Hypothalamus (tissue), 51 donors: ENCODE measurements at regions not wholly inside any gene's neighbourhood (a gene's known extent, or its start where the extent isn't known, plus 50 kb on each side); places are given as distances from the start of the nearest gene placed in this dataset.
"Not testable (repeated sequence)": the region's sequence is repeated elsewhere in the genome, so short reads cannot be mapped to it uniquely, and the experiment has no call there.

Source experiments
- DNase-seq, 51 donors: peaks; one replicate each; lab custom pipeline; 2025; lab: John Stamatoyannopoulos, UW

DNA sequence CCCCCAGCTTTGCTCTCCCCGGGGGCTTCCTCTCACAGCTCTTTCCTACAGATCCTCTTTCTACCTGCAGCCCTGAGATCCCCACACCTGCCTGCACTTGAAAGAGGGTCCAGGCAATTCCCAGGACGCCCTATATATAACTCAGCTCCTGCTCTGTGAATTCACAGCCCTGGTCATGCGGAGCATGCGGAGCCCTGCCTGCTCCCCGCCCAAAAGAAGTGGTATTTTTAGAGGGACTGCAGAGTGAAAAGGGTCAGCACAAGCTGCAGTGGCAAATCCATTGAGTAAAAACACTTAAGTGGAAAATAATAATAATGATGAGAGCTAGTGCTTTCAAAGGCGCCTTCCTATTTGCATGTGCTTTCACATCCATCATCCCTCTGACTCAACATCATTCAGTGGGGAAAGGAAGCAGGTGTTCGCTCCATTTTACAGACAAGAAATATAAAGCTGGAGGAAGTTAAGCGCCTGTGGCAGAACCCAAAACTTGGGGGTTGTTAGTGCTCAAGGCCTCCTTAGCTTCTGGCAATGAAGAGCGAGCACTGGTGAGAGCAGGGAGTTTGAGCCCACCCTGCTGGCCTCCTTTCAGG lies 76.3 kb upstream of the LIPC start:
- DNase-seq, result no peak

DNA sequence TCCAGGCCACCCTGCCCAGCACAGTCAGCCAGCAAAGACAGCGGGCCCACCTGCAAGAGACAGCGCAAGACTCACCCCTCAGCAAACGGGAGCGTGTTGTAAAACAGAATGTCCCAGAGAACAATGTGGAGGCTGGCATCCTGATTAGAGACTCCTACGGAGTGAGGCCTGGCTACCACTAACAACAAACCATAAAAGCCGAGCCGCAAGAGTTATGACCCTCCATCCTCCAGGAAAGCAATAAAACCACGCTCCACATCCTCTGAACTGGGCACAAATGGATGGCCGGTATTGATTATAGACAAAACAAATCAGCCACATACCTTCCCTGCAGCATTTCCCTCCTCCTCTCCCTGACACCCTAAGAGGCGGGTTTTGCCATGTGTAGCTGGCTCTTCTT lies 75.8 kb upstream of the LIPC start:
- DNase-seq, result no peak

DNA sequence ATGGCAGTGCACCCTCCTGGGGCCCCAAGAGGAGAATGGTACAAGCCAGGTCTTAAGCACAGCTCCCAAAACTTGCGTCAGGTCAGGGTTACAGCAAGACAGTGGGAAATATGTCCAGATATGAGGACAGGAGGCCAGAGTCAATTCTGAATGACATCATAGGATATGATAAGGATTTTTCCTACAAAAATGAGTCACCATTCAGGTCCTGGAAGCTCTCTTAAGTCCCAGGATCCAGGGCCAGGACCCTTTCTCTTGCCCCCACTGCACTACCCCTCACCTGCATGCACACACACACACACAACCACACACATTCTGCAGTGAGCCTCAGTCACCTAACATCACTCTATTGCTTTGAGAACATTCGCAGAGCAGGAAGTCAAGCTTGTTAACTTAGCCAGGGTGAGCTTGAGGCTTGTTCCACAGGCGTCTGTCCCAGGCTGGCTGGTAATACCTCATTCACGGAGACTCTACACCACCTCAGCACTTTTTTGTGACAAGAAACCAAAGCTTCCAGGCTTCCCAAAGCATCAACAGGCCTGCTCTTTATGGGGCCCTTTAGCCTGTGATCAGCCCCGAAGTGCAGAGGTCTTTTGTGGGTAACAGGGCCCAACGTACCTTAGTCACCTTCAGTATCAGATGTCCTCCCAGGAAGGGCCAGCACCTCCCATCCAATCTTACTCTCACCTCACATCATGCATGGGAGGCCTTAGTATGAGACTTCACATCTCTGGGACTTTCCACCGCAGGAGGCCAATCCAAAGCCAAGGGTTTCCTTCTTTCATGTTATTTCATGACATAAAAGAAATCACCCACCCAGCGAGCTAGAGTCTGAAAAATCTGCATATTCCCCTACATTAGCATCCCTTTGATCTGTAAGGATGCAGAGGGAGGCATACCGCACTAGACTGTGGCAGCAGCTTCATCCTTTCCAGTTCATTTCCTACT lies 74.0 kb upstream of the LIPC start:
- DNase-seq, result no peak

DNA sequence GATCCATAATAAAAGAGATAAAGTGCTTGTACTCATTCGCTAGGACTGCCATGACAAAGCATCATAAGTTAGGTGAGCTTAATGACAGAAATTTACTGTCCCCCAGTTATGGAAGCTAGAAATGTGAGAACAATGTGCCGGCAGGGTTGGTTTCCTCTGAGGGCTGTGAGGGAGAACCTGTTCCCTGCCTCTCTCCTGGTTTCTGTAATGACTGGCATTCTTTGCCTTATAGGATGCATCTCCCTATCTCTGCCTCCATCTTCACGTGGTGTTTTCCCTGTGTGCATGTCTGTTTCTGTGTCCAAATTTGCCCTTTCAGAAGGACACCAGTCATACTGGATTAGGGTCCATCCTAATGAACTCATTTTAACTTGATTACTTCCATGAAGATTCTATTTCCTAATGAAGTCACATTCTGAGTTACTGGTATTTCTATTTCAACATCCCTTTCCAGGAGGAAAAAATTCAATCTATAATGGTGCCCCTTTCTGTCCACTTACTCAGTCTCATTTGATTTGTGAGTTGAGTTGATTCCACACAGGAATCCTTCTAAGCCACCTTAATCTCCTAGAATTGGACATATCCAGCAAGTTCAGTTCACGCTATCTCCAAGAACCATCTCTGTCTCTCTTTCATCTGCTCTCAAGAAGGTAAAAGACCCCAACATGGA lies 71.2 kb upstream of the LIPC start:
- no peak for DNase-seq

DNA sequence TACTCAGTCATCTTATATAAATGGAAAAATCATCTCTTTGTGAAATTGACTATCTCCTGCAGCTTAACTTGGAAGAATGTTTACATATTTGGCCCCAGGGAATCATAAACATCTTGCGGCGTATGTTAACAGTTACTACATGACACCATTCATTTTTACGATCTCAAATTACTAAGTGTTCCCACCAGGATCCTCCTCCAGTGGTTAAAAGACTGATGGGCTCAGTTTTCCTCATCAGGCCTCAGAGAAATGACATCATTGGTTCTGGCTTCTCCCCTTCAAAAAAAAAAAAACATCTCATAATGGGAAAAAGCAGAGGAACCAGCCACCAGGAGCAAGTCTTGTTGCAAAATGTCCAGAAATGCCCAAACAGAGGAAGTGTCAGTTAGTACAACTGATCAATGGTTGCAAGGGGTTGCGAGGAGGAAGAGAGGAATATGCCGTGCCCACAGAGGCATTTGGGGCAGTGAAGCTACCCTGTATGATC lies 70.5 kb upstream of the LIPC start:
- DNase-seq, result no peak

DNA sequence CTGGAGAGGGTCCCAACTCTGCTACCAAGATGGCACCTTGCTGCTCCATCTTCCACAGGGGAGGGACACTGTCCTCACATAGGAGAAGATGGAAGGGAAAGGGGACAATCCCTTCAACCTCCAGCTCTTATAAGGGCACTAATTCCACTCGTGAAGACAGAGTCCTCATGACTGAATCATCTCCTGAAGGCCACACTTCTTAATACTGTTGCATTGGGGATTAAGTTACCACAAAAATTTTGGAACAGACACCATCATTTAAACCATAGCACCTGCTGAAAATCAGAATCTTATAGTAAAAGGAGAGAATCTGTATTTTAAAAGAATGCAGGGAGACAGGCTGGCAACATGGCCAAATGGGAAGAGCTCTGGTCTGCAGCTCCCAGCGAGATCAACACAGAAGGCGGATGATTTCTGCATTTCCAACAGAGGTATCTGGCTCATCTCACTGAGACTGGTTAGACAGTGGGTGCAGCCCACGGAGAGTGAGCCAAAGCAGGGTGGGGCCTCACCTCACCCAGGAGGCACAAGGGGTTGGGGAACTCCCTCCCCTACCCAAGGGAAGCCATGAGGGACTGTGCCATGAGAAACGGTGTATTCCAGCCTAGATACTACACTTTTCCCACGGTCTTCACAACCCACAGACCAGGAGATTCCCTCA lies 69.4 kb upstream of the LIPC start:
- no peak for DNase-seq

DNA sequence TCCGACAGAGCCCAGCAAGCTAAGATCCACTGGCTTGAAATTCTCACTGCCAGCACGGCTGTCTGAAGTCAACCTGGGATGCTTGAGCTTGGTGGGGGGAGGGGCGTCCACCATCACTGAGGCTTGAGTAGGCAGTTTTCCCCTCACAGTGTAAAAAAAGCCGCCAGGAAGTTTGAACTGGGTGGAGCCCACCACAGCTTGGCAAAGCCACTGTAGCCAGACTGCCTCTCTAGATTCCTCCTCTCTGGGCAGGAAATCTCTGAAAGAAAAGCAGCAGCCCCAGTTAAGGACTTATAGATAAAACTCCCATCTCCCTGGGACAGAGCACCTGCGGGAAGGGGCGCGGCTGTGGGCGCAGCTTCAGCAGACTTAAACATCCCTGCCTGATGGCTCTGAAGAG lies 68.7 kb upstream of the LIPC start:
- not testable (repeated sequence) for DNase-seq

DNA sequence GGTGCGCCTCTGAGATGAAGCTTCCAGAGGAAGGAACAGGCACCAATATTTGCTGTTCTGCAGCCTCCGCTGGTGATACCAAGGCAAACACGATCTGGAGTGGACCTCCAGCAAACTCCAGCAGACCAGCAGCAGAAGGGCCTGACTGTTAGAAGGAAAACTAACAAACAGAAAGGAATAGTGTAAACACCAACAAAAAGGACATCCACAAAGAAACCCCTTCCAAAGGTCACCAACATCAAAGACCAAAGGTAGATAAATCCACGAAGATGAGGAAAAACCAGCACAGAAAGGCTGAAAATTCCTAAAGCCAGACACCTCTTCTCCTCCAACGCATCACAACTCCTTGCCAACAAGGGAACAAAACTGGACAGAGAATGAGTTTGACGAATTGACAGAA lies 68.1 kb upstream of the LIPC start:
- not testable (repeated sequence) for DNase-seq

DNA sequence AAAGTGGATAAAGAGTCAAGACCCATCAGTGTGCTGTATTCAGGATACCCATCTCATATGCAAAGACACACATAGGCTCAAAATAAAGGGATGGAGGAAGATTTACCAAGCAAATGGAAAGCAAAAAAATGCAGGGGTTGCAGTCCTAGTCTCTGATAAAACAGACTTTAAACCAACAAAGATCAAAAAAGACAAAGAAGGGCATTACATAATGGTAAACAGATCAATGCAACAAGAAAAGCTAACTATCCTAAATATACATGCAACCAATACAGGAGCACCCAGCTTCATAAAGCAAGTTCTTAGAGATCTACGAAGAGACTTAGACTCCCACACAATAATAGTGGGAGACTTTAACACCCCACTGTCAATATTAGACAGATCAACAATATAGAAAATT lies 66.7 kb upstream of the LIPC start:
- DNase-seq, result not testable (repeated sequence)

DNA sequence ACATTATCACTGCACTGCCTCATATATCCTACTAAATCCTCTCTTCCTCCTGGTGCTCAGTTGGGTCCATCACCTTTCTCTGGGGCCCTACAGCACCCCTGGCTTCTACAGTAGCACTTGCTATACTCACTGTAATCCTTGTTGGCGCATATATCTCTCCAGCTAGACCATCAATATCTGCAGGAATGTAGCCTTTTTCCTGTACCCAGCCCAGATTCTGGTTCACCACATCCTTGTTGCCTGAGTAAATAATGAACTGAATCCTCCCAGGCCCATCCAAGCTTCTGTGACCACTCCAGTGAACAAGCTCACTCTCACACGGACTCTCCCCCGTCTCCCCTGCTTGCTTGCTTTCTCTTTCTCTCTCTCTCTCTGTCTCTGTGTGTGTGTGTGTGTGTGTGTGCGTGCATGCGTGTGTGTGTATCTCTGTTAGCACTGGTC lies 62.5 kb upstream of the LIPC start:
- DNase-seq, result no peak

DNA sequence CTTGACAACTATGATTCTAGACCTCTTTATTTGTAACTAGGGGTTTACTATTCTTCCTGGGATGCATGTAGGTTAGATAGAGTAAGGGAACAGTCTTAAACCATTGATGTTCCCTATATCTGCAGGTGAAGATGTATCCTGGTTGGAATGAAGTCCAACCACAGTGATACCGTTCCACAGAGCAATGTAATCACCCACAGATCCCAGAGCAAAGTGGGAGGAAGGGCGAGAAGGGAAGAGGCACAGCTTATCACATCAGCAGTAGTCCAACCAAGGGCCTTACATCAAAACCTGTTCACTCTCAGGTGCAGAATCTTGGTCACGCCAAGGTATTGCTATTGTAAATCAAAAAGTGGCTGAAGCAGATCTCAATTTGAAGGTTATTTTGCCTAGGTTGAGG lies 61.8 kb upstream of the LIPC start:
- no peak for DNase-seq

DNA sequence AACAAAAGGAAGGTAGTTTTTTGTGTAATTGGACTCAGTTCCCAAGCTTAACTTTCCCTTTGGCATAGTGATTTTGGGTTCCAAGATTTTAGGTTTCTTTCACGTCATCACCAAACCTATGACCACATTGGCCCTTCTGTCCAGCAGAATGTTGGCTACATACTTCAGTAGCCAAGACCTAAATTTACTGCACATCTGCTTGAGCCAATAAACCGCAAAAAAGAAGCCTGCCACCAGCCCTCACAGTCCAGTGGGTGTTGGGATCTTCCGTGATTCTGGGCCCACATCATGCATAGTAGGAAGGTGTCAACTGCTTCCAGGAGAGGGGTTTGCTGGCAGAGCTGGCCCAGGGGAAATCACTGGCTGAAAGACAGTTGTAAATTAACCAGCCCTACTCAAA lies 57.6 kb upstream of the LIPC start:
- DNase-seq, result no peak

DNA sequence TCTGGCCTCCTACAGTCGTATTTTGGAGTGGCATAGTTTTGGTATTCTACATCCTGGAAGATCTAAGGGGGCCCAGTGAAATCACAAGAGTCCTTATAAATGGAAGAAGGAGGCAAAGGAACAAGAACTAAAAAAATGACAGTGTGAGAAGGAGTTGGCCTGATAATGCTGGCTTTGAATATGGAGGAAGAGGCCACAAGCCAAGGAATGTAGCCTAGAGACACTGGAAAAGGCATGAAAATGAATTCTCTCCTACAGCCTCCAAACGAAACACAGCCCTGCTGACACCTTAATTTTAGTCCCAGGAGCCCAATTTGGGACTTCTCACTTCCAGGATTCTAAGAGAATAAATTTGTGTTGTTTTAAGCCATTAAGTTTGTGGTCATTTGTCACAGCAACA lies 54.6 kb upstream of the LIPC start:
- DNase-seq, result no peak

DNA sequence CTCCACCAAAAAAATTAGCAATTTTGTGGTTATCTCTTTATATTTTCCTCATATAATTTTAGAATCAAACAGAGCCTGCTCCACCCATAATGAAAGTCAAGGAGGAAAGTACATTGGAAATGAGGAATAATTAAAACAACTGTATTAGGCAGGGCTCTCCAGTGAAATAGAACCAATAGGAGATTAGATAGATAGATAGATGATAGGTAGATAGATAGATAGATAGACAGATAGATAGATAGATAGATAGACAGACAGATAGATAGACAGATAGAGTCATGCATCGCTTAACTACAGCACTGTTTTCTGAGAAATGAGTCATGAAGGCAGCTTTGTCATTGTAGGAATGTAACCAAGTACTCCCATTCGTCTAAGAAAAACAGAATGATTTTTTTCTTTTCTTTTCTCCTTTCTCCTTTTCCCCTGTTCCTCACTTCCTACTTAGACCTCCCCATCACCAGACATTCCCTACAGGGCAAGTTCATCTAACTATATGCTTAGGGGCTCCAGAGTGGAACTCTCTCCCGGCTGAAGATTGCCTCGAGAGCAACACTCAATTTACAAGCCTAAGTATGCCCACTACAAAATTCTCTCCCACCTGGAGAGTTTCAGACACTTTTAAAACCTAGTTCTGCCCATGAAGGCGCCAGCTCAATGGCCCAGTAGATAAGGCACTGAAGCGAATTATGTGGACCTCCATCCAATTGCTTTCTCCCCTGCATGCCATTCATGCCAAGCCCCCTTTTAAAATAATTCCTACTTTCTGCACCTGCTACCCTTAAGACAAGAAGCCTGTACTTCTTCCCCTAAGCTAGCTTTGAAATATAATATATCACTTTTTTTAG lies 53.3 kb upstream of the LIPC start:
- no peak for DNase-seq

DNA sequence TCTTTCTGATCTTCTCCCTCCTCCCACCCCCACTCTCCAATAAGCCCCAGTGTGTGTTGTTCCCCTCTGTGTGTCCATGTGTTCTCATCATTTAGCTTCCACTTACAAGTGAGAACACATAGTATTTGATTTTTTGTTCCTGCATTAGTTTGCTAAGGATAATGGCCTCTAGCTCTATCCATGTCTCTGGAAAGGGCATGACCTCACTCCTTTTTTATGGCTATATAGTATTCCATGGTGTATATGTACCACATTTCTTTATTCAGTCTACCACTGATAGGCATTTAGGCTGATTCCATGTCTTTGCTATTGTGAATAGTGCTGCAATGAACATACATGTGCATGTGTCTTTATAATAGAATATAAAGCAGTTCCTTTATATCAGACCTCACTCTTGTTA lies 52.3 kb upstream of the LIPC start:
- DNase-seq, result not testable (repeated sequence)

DNA sequence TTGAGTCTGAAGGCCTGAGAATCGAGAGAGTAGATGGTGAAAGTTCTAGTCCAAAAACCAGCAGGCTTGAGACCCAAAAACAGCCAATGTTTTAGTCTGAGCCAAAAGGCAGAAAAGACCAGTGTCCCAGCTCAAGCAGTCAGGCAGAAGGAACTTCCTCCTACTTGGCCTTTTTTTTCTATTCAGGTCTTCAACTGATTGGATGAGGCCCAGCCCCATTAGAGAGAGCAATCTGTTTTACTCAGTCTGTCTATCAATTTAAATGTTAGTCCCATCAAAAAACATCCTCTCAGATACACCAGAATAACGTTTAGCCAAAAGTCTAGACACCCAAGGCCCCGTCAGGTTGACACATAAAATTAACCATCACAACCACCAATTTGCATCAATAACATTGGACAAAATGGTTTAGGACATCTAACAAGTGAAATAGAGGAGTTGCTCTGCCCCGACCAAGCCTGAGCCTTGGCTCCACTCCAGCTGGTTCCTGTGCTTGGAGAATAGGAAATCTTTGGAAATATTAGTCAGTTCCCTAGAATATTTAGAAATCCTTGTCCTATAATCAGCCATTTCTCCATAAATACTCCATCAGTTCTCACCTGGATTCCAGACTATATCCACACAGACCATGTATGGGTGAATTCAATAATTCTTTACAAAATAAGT lies 51.4 kb upstream of the LIPC start:
- no peak for DNase-seq

DNA sequence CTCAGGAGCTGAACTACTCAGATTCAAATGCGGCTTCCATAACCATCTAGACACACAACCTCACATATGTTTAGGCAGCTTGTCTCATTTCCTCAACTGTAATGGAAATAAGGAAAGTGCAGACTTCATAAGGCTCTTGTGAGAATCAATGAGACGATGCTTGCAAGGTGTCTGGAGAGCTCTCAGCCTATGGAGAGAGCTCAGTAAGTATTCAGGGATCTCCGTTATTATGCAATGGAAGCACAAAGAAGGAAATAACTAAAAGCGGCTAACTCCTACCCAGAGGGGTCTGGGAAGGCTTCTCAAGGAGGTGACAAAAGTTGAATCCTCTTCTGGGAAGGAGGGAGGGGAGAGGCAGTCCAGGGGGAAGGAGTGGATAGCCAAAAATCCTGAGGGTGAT lies 50.1 kb upstream of the LIPC start:
- DNase-seq, result no peak
